Fibroblast of peridontal ligament (primary cell): ENCODE measurements at regions not wholly inside any gene's neighbourhood (a gene's known extent, or its start where the extent isn't known, plus 50 kb on each side); places are given as distances from the start of the nearest gene placed in this dataset.
A peak's percentile ranks its signal among the peaks of the same experiment; 100 is the strongest.
"Not testable (repeated sequence)": the region's sequence is repeated elsewhere in the genome, so short reads cannot be mapped to it uniquely, and the experiment has no call there.

ENCODE experiments used
- DNase-seq: peaks from one replicate; pipeline ENCODE4 v3.0.0-alpha.2; 2010; ENCODE audit errors: extremely low read depth

GRCh38 chr1:55310505-55310971 is 95.4 kb upstream of the USP24 start:
- DNase-seq: peak; percentile 98

DNA sequence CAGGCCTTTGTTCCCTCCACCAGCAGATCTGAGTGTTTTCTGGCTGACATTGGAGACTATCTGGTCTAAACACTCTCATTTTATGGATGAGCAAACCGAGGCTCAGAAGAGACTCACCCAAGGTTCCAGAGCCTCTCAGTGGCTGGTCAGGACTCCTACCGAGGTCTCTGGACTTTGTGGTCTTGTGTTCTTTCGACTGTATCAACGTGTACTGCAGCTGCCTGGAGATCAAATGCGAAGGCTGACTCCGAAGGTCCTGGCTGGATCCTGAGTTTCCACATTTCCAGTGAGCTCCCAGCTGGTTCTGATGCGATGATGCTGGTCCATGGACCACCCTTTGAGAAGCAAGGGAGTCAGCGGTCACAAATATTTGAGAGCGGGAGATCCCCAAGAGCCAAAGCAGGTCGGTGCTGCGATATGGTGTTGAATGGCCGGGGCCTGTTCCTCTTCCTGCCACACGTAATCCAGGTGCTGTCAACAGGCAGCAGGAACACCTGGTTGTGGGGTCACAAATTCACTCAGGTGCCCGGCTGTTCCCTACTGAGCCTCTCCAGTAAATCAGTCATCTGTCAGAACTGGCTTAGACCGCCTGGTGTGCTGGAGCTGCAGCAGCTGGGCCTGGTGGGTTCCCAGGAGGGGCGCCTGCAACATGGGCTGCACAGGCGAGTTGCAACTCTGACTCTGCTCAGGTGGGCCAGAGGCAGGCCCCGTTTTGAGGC is 94.8 kb upstream of the USP24 start:
- no peak for DNase-seq

DNA sequence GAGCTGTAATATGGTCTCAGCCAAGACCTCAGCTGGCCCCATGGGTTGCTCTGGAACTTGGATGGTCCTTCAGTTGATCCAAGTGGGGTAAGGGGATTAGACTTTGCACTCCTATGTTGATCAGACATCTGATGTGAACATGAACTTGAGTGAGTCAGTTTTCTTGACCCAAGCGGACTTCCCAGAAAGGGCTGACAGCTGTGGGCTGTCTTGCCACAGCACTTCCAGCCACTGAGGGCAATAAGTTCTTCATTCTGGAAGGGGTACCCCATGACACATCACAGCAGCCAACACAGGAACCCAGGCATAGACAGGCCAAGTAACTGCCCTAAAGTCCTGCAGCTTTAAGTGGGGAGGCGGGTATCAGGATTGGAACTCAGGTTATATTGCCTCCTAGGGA is 93.9 kb upstream of the USP24 start:
- DNase-seq: no peak

GRCh38 chr1:55305735-55306134 is 90.6 kb upstream of the USP24 start:
- no peak for DNase-seq

- DNase-seq: no peak
Measured at GRCh38 chr1:55304229-55304740, 89.1 kb upstream of the USP24 start.

GRCh38 chr1:55302972-55303371 is 87.8 kb upstream of the USP24 start:
- no peak for DNase-seq

DNA sequence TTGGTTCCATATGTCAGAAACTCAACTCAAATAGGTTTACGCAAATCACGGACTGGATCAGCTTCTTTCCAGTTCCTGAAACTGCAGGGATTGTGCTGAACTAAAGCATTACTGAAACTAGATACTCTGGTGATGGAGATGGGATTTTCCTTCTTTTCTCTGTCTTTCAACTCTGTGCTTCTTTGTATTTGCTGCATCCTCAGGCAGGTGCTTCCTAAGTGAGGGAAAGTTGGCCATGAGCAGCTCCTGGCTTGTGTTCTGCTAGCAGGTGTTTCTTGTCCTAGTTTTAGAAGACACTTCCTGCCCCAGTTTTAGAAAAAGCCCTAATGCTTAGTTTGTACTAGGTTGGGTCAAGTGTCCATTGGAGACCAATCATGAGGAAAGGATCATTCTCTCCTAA is 86.7 kb upstream of the USP24 start:
- no peak for DNase-seq

DNA sequence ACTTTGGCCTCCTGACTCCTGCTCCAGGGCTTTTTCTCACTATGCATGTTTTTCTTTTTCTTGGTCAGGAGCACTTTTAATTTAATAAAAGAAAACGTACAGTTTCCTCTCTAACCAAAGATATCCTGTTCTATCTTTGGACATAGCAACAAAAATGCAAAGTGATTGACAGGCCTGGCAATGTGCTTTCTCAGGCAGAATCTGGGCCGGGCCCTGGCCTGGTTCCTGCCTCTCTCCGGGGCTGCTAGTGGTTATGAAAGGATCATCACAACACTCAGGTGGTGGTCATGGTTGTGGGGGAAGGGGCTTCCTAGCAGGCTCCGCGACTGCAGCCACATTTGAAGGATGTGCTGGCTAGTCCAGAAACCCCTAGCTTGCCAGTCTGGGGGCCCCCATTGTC is 85.8 kb upstream of the USP24 start:
- no peak for DNase-seq

GRCh38 chr1:55298167-55298894 is 83.2 kb upstream of the USP24 start:
- DNase-seq: no peak

- not testable (repeated sequence) for DNase-seq
Measured at GRCh38 chr1:55296247-55296646, 81.1 kb upstream of the USP24 start.

DNA sequence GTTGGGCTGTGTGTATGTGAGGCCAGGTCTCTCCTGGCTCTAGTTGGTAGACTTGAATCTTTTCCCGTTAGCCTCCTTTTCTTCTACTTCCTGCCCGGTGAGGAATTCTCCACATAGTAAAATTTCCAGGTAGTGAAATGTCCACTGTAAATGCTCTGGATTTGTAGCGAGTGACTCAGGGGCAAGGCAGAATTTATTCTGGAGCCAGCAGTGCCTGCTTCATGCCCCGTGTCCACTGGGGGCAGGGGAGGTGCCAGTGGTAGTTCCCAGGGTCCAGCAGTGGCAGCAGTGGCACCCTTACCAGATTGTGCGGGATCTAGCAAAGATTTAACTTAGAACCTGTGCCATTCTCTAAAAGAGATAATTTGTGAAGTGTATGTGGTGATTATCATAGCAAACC is 74.5 kb upstream of the USP24 start:
- DNase-seq: no peak

DNA sequence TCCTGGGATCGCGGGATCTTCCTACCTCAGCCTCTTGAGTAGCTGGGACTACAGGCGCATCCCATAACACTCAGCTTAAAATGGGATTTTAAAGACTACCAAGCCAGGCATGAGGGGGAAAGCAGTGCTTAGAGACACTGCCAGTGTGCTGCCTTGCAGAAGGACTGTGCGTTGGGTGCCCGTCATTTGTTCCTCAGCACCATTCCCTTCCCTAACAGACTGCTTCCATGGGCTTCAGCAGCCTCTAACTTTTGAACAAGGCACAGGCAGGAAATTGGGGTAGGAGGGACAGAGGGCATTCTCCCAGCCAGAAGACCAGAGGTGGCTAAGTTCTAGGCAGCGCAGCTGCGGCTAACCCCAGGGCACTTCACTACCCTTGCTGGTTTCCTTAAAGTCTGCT is 73.9 kb upstream of the USP24 start:
- no peak for DNase-seq

GRCh38 chr1:55288245-55288644 is 73.1 kb upstream of the USP24 start:
- peak; percentile 82 for DNase-seq

GRCh38 chr1:55287723-55288122 is 72.6 kb upstream of the USP24 start:
- no peak for DNase-seq

- DNase-seq: no peak
Measured at GRCh38 chr1:55286856-55287602, 71.9 kb upstream of the USP24 start.

GRCh38 chr1:55285834-55286233 is 70.7 kb upstream of the USP24 start:
- no peak for DNase-seq

DNA sequence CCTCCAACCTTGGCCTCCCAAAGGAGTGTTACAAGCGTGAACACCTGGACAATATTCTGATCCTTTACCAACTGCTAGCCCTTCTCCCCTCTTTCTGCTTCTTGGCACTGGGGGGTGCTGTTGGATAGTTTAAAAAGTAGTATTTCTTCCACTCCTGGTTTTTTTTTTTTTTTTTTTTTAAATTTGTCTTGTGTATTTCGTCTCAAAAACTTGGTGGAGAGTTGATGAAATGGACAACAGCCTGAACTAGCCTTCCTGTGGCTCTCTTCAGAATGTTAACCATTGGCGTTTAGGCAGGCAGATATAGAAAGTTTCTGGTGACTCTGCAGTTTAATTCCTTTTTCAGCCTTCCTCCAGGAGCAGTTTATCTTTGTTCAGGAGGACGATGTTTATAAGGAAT is 69.7 kb upstream of the USP24 start:
- peak; percentile 89 for DNase-seq

DNA sequence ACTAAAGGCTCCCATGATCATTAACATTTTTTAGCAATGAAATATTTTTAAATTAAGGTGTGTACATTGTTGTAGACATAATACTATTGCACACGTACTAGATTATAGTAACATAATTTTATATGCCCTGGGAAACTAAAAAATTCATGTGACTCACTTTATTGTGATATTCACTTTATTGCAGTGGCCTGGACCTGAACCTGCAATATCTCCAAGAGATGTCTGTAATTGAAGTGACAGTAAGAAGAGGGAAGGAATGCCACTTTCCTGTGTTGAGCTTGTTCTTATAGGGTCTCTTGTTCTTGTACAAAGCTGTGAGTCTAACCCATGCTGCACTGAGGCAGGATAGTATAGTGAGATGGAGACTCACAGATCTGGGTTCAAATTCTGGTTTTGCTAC is 66.9 kb upstream of the USP24 start:
- no peak for DNase-seq

DNA sequence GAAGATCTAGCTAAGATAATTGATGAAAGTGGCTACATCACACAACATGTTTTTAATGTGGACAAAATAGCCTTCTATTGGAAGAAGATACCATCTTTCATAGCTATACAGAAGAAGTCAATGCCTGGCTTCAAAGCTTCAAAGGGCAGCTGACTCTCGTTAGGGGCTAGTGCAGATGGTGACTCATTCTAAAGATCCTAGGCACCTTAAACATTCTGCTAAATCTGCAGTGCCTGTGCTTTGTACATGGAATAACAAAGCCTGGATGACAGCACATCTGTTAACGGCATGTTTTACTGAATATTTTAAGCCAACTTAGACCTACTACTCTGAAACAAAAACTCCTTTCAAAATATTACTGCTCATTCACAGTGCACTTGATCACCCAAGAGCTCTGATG is 65.6 kb upstream of the USP24 start:
- peak; percentile 51 for DNase-seq

GRCh38 chr1:55279627-55280026 is 64.5 kb upstream of the USP24 start:
- DNase-seq: no peak

DNA sequence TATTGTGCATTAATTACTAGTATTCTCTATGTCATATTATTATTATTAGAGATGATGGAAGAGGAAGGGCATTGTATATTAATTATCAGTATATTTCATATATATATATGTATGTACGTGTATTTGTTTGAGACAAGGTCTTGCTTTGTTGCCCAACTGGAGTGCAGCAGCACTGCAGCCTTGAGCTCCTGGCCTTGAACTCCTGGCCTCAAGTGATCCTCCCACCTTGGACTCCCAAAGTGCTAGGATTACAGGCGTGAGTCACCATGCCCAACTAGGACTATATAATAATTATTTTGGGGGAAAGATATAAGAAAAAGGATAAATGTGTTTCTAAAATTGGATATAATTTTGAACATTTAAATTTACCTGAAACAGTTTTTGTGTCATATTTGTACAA is 63.2 kb upstream of the USP24 start:
- no peak for DNase-seq

DNA sequence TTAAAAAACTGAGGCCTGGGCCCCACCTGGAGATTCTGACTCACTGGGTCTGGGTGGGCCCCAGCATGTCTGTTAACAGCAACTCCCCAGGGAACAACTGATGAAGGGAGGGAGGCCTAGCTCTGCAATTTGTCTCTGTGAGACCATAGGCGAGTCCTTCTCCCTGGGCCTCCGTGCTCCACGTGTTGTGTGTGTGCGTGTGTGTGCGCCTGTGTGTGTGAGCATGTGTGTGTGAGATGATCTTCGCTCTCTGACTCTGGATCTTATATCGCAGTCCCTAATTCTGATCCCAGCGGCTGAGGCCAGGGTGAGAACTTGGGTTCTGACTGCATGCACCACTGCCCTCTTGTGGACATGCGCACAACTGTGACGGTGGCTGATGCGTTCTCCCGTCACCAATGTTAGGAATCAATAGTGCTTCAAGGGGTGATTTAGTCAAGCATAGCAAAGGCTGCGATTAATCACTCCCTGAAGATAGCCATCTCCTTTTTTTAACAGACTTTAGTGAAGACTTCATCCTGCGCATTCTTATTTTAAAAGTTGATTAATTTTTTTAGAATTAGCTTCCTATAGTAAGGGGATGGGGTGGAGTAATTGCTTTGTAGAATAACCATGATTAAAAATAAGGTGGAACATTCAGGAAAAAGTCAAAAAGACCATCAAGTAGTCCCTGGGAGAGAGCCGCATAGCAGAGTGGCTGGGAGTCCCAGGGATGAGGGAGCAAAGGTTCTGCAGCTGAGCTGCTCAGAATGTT is 62.4 kb upstream of the USP24 start:
- DNase-seq: peak; percentile 85
